Peyer's patch (tissue), 4 donors: ENCODE measurements at regions not wholly inside any gene's neighbourhood (a gene's known extent, or its start where the extent isn't known, plus 50 kb on each side); places are given as distances from the start of the nearest gene placed in this dataset.

ENCODE experiments used
- POLR2A ChIP-seq, 2 donors: fragments of 450-650 bp; IDR thresholded peaks; one replicate each; pipeline ENCODE4 v1.5.1; 2017; ENCODE audit warnings: antibody characterized with exemption in 2 of 2, mild to moderate bottlenecking in 2 of 2, moderate library complexity in 2 of 2
- TF ChIP-seq, protein P1 (sequence below), 6 experiments: fragments of 450-650 bp in 4 of 6; fragments of 200-600 bp in 2 of 6; sonication (generic) in 1 of 6; IDR thresholded peaks; one replicate each; pipeline ENCODE4 v1.5.1; 2017 to 2019; ENCODE audit warnings: antibody characterized with exemption in 6 of 6, mild to moderate bottlenecking in 3 of 6, moderate library complexity in 1 of 6

GRCh38 chr14:25899197-25899596 lies 698.6 kb downstream of the NOVA1 start:
- TF ChIP-seq, protein P1, sequence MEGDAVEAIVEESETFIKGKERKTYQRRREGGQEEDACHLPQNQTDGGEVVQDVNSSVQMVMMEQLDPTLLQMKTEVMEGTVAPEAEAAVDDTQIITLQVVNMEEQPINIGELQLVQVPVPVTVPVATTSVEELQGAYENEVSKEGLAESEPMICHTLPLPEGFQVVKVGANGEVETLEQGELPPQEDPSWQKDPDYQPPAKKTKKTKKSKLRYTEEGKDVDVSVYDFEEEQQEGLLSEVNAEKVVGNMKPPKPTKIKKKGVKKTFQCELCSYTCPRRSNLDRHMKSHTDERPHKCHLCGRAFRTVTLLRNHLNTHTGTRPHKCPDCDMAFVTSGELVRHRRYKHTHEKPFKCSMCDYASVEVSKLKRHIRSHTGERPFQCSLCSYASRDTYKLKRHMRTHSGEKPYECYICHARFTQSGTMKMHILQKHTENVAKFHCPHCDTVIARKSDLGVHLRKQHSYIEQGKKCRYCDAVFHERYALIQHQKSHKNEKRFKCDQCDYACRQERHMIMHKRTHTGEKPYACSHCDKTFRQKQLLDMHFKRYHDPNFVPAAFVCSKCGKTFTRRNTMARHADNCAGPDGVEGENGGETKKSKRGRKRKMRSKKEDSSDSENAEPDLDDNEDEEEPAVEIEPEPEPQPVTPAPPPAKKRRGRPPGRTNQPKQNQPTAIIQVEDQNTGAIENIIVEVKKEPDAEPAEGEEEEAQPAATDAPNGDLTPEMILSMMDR (IDR thresholded peaks at IDR 0.05), result no peak
- TF ChIP-seq POLR2A (IDR thresholded peaks at IDR 0.05), result no peak
